ENCODE measurements at regions not wholly inside any gene's neighbourhood (a gene's known extent, or its start where the extent isn't known, plus 50 kb on each side); places are given as distances from the start of the nearest gene placed in this dataset.

- H3K14ac ChIP-seq (ENCODE audit: insufficient read length), result no peak overlapping the region
Measured at GRCh38 chr13:22821589-22821988, 359.2 kb upstream of the SGCG start.

More at GRCh38 chr13:22821589-22821988, 359.2 kb upstream of the SGCG start:
- Histone ChIP-seq H3K27ac (ENCODE audit: low read depth, low read length) (no peak overlapping the region), H4K5ac (ENCODE audit: insufficient read length, low read depth, low read length) (no peak overlapping the region), H3K23me2 (ENCODE audit: low read depth, low read length) (no peaks in the 10 kb centered on the region; the same call in 1 of the 2 replicates), H2BK12ac (ENCODE audit: low read depth, low read length) (no peak overlapping the region), H2BK120ac (replicated peaks; ENCODE audit: low read depth, low read length) (no peak overlapping the region), H3K4me3 (ENCODE audit: extremely low read depth in 1 of 4, insufficient read depth in 2 of 4, low read depth in 3 of 4, low read length in 4 of 4) (no peak overlapping the region), H2BK20ac (ENCODE audit: low read length) (no peak overlapping the region), H4K20me1 (replicated peaks in 1 of 2; ENCODE audit: control insufficient read depth in 1 of 2, insufficient read depth in 2 of 2, low read length in 2 of 2) (no peaks in the 10 kb centered on the region), H2AK5ac (ENCODE audit: low read depth, low read length) (no peak overlapping the region), H2AFZ (ENCODE audit: low read length) (no peak overlapping the region), H3K23ac (ENCODE audit: insufficient read length) (no peak overlapping the region), H3K4me1 (replicated peaks in 1 of 4; ENCODE audit: control insufficient read depth in 3 of 4, insufficient read depth in 4 of 4, low read length in 3 of 4) (no peaks in the 10 kb centered on the region), H2BK15ac (ENCODE audit: low read length) (no peak overlapping the region), H3K18ac (ENCODE audit: extremely low read depth, low read length) (no peak overlapping the region), H3K36me3 (ENCODE audit: control insufficient read depth in 2 of 4, insufficient read depth in 4 of 4, low read length in 3 of 4) (no peaks in the 10 kb centered on the region), H3K56ac (replicated peaks; ENCODE audit: insufficient read length, low read depth, low read length) (no peak overlapping the region), H3K4ac (replicated peaks; ENCODE audit: insufficient read length, low read depth, low read length) (peak overlapping the region; percentile 39), H3K9ac (replicated peaks in 1 of 4; ENCODE audit: extremely low read depth in 1 of 4, low read depth in 3 of 4, low read length in 3 of 4) (no peak overlapping the region), H3K4me2 (ENCODE audit: insufficient read depth in 1 of 2, low read depth in 2 of 2, low read length in 2 of 2) (no peak overlapping the region), H3K79me1 (ENCODE audit: low read depth, low read length) (no peaks in the 10 kb centered on the region), H4K8ac (ENCODE audit: extremely low read depth, insufficient read depth, low read length) (no peak overlapping the region; the same call in 1 of the 2 replicates), H4K91ac (replicated peaks; ENCODE audit: insufficient read length, low read length) (no peak overlapping the region), H3K79me2 (ENCODE audit: control insufficient read depth in 1 of 2, insufficient read depth in 2 of 2, low read length in 2 of 2) (no peaks in the 10 kb centered on the region), H3K27me3 (replicated peaks in 1 of 4; ENCODE audit: control insufficient read depth in 3 of 4, extremely low read depth in 1 of 4, insufficient read depth in 3 of 4, low read length in 3 of 4) (no peaks in the 10 kb centered on the region), H3K9me3 (ENCODE audit: insufficient read depth in 2 of 2, low read depth in 1 of 2, low read length in 1 of 2) (no peaks in the 10 kb centered on the region), H2BK5ac (ENCODE audit: low read depth, low read length) (no peak overlapping the region)
- CTCF ChIA-PET (ENCODE audit: partially characterized antibody), result interaction anchor here (0.6 to 0.8 kb wide), 2 partner anchors 9 to 824 kb away, joined by 3 read pairs; no protein-coding TSS in a partner anchor
- no peak for DNase-seq (ENCODE audit: low read depth in 1 of 2, low spot score in 2 of 2)
- TF ChIP-seq POU5F1 (IDR thresholded peaks at IDR 0.05; ENCODE audit: low read depth, low read length), result no peak
- no peak for TF ChIP-seq JUN (IDR thresholded peaks at IDR 0.05; ENCODE audit: low read depth, low read length)
- TF ChIP-seq SP4 (IDR thresholded peaks at IDR 0.05; ENCODE audit: low read length), result no peak
- TF ChIP-seq ATF3 (IDR thresholded peaks at IDR 0.05; ENCODE audit: insufficient read depth, low read depth, low read length), result no peak
- no peak for TF ChIP-seq SP1 (IDR thresholded peaks at IDR 0.05; ENCODE audit: low read depth, low read length)
- no peak for TF ChIP-seq POLR2AphosphoS5 (IDR thresholded peaks at IDR 0.05; ENCODE audit: low read depth, low read length)
- TF ChIP-seq MAX (IDR thresholded peaks at IDR 0.05), result no peak
- no peak for TF ChIP-seq CTBP2 (IDR thresholded peaks at IDR 0.05; ENCODE audit: borderline replicate concordance, insufficient read depth, insufficient read length, low read length)
- no peak for TF ChIP-seq SUZ12 (IDR thresholded peaks at IDR 0.05; ENCODE audit: low read length)
- TF ChIP-seq E2F6 (IDR thresholded peaks at IDR 0.05), result no peak
- no peak for FAIRE-seq
- WGBS, 2 experiments (ENCODE audit: extremely low coverage in 1 of 2, insufficient coverage in 1 of 2, insufficient read length in 1 of 2, insufficient replicate concordance in 2 of 2, low coverage in 1 of 2, low lambda C conversion rate in 2 of 2, missing lambda C conversion rate in 1 of 2), result 98% methylated on average over 2 of the region's 2 CpGs; no CpG with 5 or more reads in 1 of the 2 experiments
- POLR2A ChIA-PET (ENCODE audit: partially characterized antibody), result no interaction called here
